HEK293 (cell line): ENCODE measurements at regions not wholly inside any gene's neighbourhood (a gene's known extent, or its start where the extent isn't known, plus 50 kb on each side); places are given as distances from the start of the nearest gene placed in this dataset.
"Not testable (repeated sequence)": the region's sequence is repeated elsewhere in the genome, so short reads cannot be mapped to it uniquely, and the experiment has no call there.

Experiments used
- CTCF ChIA-PET: fragments of 350-600 bp; formaldehyde crosslinking; extraction: SDS; loops from one replicate; lab custom pipeline; 2021; ENCODE audit warnings: antibody characterized with exemption; lab: Yijun Ruan, JAX
- POLR2A ChIA-PET: fragments of 300-600 bp; formaldehyde crosslinking; extraction: SDS; loops from one replicate; lab custom pipeline; 2020; ENCODE audit warnings: antibody characterized with exemption, inconsistent platforms; lab: Yijun Ruan, JAX
- H3K27ac ChIP-seq: fragments of 200-500 bp; sonication (Bioruptor generic); 2 replicates; pipeline ENCODE4 v1.5.1; 2014; ENCODE audit warnings: low read depth, low read length, control low read depth, inconsistent platforms; ENCODE audit errors: extremely low read depth
- H3K36me3 ChIP-seq, 2 experiments: fragments of 200-500 bp in 1 of 2; sonication (Bioruptor generic) in 1 of 2; 1 replicate in 1 of 2; 2 replicates in 1 of 2; pipeline ENCODE4 v1.5.1; 2014 to 2017; ENCODE audit warnings: inconsistent platforms in 2 of 2, low read length in 2 of 2; ENCODE audit not compliant: control insufficient read depth in 2 of 2, insufficient read depth in 1 of 2
- H3K4me1 ChIP-seq: fragments of 200-500 bp; sonication (Bioruptor generic); 2 replicates; pipeline ENCODE4 v1.5.1; 2014; ENCODE audit warnings: mild to moderate bottlenecking, low read length, inconsistent platforms; ENCODE audit not compliant: control insufficient read depth, insufficient read depth
- H3K4me3 ChIP-seq: 2 replicates; pipeline ENCODE4 v1.5.1; 2011; ENCODE audit warnings: low read depth, mild to moderate bottlenecking, control low read depth, low read length, moderate library complexity
- H3K9me3 ChIP-seq: fragments of 200-500 bp; sonication (Bioruptor generic); 2 replicates; pipeline ENCODE4 v1.5.1; 2014; ENCODE audit warnings: low read depth, low read length, inconsistent platforms; ENCODE audit not compliant: control insufficient read depth, insufficient read depth

DNA sequence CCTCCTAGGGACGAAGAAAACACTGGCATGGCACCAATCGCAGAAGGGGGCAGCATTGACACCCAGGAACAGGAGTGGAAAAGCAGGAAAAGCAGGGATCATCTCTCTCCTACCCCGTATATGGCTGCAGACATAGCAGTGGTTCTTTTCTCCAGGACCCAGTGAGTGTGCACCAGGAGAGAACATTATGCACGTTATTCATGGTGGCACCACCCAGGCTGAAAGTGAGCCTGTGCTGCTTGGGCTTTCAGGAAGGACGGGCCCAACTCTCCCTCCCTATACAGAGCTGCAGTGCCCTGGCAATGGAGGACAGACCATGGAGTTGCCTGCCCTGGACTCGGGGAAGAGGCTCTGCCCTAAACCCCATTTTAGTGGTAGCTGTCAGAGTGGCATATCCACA lies 69.0 kb upstream of the FCGR1A start:
- H3K9me3 ChIP-seq, H3K4me1 ChIP-seq, CTCF ChIA-PET, H3K36me3 ChIP-seq, POLR2A ChIA-PET, H3K27ac ChIP-seq, H3K4me3 ChIP-seq: not testable (repeated sequence)

DNA sequence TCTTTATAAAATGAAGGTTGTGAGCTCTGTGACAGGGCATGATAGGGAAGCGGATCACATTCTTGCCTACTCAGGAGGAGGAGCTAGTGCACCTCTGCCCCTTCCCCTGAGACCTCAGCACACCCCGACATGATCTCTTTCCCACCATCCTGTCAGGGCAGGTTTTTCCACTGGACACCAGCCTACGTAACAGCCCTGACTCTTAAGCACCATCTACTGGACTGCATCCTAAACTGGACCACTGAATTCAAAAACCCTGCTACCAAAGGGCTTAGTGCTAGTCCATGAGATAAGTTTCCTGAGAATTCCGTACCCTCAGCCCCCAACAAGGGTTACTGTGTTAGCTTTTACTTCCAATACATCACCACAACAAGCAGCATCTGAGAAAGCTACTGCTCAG lies 68.5 kb upstream of the FCGR1A start:
- POLR2A ChIA-PET, CTCF ChIA-PET, H3K27ac ChIP-seq: not testable (repeated sequence)

DNA sequence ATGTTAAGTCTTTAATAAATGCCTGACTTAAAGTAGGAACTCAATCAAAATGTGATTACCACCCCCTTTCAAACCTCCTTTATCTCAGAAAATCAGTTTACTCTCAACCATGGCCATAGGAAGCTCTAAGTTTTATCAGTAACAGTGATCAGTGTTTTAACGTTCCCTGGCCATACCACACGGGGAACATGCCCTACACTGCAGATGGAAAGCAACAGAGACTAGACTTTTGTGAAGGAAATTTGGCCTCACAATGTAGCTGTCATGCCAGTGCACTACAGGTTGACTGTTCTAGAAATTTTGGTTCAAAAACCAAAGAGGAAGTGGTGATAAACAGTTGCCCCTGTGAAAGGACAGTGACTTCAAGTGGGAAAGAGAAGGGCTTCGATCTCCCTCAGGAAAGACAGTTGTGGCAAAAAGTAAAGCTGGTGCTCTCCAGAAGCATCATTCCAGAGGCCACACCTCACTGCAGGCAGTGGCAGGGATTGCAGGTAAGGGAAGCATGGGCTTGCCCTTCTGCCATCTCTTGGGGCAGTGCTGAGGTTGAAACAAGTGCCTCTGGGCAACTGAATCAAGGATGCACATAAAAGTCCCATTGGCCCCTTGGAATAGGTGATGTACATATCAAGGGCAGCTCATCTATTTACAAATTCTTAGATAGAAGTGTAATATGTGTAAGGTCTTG lies 57.7 kb upstream of the FCGR1A start:
- H3K9me3 ChIP-seq, H3K4me3 ChIP-seq, H3K27ac ChIP-seq, H3K36me3 ChIP-seq, H3K4me1 ChIP-seq, CTCF ChIA-PET, POLR2A ChIA-PET: not testable (repeated sequence)

More for the DNA sequence above, 68.5 kb upstream of the FCGR1A start:
- H3K9me3 ChIP-seq, H3K36me3 ChIP-seq, H3K4me3 ChIP-seq, H3K4me1 ChIP-seq: not testable (repeated sequence)

DNA sequence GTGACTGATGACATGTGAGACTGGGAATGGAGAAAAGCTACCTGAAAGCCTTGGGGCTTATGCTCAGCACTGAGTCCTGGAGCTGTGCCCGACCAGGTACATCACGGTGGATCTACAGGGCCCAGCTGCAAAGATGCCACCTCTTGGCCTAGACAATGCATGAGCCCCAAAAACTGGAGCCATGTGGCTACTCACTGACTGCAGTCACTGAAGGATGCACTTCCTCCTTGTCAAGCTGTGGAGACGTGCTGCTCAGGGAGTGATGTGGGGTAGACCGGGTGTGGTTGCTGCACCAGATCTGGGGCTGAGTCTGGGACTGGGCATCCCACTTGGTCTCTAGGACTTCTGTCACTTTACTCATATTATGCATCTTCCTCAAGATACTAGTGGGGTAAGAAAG lies 55.8 kb upstream of the FCGR1A start:
- H3K9me3 ChIP-seq, CTCF ChIA-PET, POLR2A ChIA-PET, H3K27ac ChIP-seq, H3K4me3 ChIP-seq, H3K36me3 ChIP-seq, H3K4me1 ChIP-seq: not testable (repeated sequence)

DNA sequence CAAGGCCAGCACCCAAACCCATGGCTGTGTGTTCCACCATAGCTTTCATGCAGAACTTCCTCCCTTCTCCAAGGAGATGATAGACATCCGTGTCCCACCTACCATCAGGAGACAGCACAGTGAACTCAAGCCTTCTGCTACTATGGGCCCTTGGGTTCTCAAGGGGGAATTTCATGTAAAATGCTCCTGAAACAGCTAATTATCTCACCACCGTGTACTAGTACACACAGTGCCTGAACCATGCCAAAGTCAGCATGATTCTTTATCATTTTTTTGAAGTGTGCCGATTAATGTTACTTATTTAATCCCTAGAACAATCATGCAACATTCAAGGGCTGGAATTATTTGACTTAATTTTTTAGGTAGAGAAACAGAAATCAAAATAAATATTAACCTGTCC lies 53.9 kb upstream of the FCGR1A start:
- H3K4me1 ChIP-seq, CTCF ChIA-PET, H3K36me3 ChIP-seq, POLR2A ChIA-PET, H3K27ac ChIP-seq, H3K4me3 ChIP-seq, H3K9me3 ChIP-seq: not testable (repeated sequence)
